ENCODE measurements at regions not wholly inside any gene's neighbourhood (a gene's known extent, or its start where the extent isn't known, plus 50 kb on each side); places are given as distances from the start of the nearest gene placed in this dataset.

DNA sequence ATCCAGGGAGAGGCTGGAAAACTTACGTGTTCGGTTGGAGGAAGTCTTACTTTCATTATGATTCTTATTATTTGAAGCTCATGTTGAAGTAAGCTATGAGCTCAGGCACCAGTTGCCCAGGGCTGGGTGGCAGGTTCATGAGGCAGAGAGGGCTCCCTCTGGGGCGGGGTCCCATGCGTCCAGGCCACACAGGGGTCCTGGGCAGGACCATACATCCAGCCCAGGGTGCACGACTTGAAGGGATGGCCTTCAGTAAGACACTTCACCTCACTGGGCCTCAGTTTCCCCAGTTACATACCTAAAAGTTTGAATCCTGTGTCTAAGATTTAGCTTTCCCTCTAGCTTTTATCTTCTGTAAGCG lies 107.3 kb upstream of the B3GAT1 start:
- H3K4me1 ChIP-seq (ENCODE audit: insufficient read depth, low read length): 0 out of 2 replicates have a peak, but pooled peaks cover 9% of the 10 kb centered on the region

DNA sequence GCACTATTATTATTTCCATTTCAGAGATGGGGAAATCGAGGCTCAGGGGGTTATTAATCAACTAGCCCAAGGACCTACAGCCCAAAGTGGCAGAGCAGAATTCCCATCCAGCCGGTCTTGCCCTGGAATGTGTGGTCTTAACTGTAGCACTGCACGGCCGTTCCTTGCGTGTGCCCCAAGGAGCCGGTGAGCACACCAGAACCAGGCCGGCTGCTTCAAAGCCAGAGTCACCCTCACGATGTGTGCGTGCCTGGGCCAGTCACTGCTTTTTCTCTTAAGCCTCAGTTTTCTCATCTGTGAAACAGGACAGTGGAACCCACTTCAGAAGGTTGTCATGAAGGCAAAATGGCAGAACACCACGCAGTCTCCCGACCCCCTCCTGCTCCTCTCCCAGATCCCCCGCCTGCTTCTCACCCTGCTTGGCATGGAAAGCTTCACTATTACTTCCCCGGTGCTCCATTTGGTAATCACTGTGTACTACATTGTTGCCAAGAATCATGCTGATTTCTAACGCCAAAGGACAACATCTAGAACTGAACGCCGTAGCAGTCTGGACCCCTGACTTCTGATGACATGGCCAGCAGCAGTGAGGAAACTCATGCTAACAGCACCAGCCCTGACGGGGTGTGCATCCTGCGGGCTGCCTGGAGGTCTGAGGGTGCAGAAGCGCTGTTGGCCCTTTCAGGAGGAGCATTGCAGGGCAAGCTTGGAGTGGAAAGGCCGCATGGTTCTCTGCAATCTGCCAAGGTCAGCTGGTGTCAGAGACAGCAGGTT lies 106.8 kb upstream of the B3GAT1 start:
- H3K4me1 ChIP-seq (ENCODE audit: insufficient read depth, low read length): 0 out of 2 replicates have a peak, but pooled peaks cover 9% of the 10 kb centered on the region
- H3K9me3 ChIP-seq (ENCODE audit: control insufficient read depth, insufficient read depth, low read length): no peaks in the 10 kb centered on the region
- no peak overlapping the region for H3K9ac ChIP-seq (ENCODE audit: low read depth, low read length)

More for the DNA sequence above, 107.3 kb upstream of the B3GAT1 start:
- H3K9ac ChIP-seq (ENCODE audit: low read depth, low read length): no peak overlapping the region
- no peaks in the 10 kb centered on the region for H3K9me3 ChIP-seq (ENCODE audit: control insufficient read depth, insufficient read depth, low read length)
- no peaks in the 10 kb centered on the region for H3K36me3 ChIP-seq (ENCODE audit: insufficient read depth, low read length)

GRCh38 chr11:134517621-134518293 lies 105.7 kb upstream of the B3GAT1 start:
- H3K9me3 ChIP-seq (ENCODE audit: control insufficient read depth, insufficient read depth, low read length): no peaks in the 10 kb centered on the region
- no peak overlapping the region for H3K9ac ChIP-seq (ENCODE audit: low read depth, low read length)
- 0 out of 2 replicates have a peak, but pooled peaks cover 9% of the 10 kb centered on the region for H3K4me1 ChIP-seq (ENCODE audit: insufficient read depth, low read length)
- no peaks in the 10 kb centered on the region for H3K36me3 ChIP-seq (ENCODE audit: insufficient read depth, low read length)

More for the DNA sequence above, 106.8 kb upstream of the B3GAT1 start:
- H3K36me3 ChIP-seq (ENCODE audit: insufficient read depth, low read length): no peaks in the 10 kb centered on the region

DNA sequence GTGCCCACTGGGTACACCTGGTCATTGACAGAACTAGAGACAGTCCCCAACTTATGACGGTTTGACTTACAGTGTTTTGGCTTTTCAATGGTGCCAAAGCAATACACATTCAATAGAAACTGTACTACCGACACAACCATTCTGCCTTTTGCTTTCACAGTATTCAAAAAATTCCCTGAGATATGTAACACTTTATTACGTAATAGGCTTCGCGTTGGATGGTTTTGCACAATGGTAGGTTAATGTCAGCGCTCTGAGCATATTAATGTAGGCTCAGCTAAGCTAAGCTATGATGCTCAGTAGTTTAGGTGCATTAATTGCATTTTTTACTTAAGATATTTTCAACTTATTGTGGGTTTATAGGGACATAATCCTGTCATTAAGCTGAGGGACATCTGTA lies 105.1 kb upstream of the B3GAT1 start:
- no peaks in the 10 kb centered on the region for H3K36me3 ChIP-seq (ENCODE audit: insufficient read depth, low read length)
- no peaks in the 10 kb centered on the region for H3K9me3 ChIP-seq (ENCODE audit: control insufficient read depth, insufficient read depth, low read length)
- H3K9ac ChIP-seq (ENCODE audit: low read depth, low read length): no peak overlapping the region
- H3K4me1 ChIP-seq (ENCODE audit: insufficient read depth, low read length): 0 out of 2 replicates have a peak, but pooled peaks cover 9% of the 10 kb centered on the region

- no peaks in the 10 kb centered on the region for H3K9me3 ChIP-seq (ENCODE audit: control insufficient read depth, insufficient read depth, low read length)
- H3K36me3 ChIP-seq (ENCODE audit: insufficient read depth, low read length): no peaks in the 10 kb centered on the region
- H3K4me1 ChIP-seq (ENCODE audit: insufficient read depth, low read length): 0 out of 2 replicates have a peak, but pooled peaks cover 9% of the 10 kb centered on the region
- no peak overlapping the region for H3K9ac ChIP-seq (ENCODE audit: low read depth, low read length)
Measured at GRCh38 chr11:134516529-134516928, 104.5 kb upstream of the B3GAT1 start.

DNA sequence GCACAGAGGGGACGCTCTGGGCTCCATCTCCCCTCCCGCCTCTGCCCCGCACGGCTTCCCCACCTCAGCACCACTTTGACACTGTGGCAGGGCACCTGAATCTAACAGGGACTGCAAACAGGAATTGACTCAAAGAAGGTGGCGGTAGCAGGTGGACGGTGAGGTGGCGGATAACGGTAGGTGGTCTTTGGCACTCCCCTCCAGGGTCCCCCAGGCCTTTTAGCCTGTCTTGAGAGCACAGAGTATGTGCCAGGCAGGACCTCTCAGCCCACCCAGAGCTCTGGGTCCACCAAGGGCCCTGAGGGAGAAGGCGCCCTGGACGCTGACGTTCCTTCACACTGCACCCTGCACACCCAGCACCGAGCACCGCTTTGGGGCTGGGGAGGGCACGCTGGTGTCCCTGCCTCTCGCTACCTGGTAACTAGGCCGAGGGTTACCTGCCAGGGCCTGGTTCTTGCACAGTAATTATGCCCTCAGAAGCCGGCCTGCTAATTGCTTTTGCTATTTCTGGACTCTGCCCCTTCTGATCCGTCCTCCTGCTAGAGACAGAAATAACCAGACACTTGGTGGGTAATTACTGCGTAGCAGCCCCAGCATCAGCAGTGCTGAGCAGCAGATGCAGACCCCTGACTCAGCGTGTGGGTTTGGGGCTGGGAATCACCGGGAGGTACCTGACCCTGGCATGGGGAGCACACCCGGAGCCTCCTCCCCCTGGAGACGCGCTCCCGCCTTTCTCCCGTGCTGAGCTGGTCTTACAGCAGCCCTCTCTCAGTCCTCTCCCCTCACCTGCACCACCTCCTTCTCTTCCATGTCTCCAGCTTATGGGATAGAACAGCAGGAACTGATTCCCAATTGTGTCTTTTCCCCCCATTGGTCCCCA lies 103.3 kb upstream of the B3GAT1 start:
- H3K9me3 ChIP-seq (ENCODE audit: control insufficient read depth, insufficient read depth, low read length): no peaks in the 10 kb centered on the region
- H3K36me3 ChIP-seq (ENCODE audit: insufficient read depth, low read length): no peaks in the 10 kb centered on the region

DNA sequence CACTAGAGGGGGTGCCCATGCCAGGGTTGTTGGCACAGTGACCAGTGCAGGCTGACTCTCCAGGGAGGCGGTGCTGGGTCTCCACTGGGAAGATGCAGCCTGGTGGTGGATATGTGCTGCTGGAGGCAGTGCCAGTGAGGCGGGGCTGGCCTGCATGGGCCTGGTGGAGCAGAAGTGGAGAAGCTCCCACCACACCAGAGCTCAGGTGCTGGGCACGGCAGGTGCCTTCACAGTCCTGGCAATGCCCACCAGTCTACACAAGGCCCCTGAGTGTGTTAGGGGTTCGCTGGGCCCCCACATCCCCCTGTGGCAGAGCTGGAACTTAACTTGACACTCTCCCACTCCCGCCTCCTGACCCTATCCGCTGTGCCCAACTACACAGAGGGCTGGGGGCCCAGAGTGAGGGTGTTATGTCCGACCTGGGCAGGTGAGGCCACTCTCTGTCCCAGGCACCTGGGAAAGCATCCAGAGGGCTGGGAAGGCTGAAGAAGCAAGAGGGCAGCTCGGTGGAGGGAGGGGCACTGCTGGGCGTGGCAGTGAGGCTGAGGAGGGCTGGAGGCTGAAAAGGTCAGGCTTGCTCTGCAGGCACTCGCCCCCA lies 102.4 kb upstream of the B3GAT1 start:
- no peaks in the 10 kb centered on the region for H3K36me3 ChIP-seq (ENCODE audit: insufficient read depth, low read length)
- H3K9me3 ChIP-seq (ENCODE audit: control insufficient read depth, insufficient read depth, low read length): no peaks in the 10 kb centered on the region
- H3K9ac ChIP-seq (ENCODE audit: low read depth, low read length): no peak overlapping the region
- 0 out of 2 replicates have a peak, but pooled peaks cover 5% of the 10 kb centered on the region for H3K4me1 ChIP-seq (ENCODE audit: insufficient read depth, low read length)

More for the DNA sequence above, 103.3 kb upstream of the B3GAT1 start:
- 0 out of 2 replicates have a peak, but pooled peaks cover 9% of the 10 kb centered on the region for H3K4me1 ChIP-seq (ENCODE audit: insufficient read depth, low read length)
- no peak overlapping the region for H3K9ac ChIP-seq (ENCODE audit: low read depth, low read length)

DNA sequence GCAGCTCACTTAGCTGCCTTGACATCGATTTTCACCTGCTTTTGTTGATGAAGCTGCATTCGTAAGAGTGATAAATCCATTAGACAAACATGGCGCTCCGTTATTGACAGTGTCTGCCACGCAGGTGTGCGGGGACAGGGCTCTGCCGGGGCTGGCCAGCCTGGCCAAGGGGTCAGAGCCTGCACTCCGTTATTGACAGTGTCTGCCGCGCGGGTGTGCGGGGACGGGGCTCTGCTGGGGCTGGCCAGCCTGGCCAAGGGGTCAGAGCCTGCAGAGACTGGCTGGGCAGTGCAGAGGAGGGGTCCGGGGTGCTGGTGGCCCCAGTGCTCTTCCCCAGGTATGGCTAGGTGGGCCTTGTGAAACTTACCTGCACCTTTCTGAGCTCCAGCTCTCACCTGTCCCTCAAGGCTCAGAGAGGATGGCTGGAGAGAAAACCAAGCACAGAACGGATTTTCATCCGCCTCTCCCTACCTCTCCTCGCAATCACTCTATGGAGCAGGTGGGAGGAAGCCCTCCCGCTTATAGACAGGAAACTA lies 101.6 kb upstream of the B3GAT1 start:
- no peak overlapping the region for H3K9ac ChIP-seq (ENCODE audit: low read depth, low read length)
- 0 out of 2 replicates have a peak, but pooled peaks cover 5% of the 10 kb centered on the region for H3K4me1 ChIP-seq (ENCODE audit: insufficient read depth, low read length)
- H3K36me3 ChIP-seq (ENCODE audit: insufficient read depth, low read length): no peaks in the 10 kb centered on the region
- no peaks in the 10 kb centered on the region for H3K9me3 ChIP-seq (ENCODE audit: control insufficient read depth, insufficient read depth, low read length)

DNA sequence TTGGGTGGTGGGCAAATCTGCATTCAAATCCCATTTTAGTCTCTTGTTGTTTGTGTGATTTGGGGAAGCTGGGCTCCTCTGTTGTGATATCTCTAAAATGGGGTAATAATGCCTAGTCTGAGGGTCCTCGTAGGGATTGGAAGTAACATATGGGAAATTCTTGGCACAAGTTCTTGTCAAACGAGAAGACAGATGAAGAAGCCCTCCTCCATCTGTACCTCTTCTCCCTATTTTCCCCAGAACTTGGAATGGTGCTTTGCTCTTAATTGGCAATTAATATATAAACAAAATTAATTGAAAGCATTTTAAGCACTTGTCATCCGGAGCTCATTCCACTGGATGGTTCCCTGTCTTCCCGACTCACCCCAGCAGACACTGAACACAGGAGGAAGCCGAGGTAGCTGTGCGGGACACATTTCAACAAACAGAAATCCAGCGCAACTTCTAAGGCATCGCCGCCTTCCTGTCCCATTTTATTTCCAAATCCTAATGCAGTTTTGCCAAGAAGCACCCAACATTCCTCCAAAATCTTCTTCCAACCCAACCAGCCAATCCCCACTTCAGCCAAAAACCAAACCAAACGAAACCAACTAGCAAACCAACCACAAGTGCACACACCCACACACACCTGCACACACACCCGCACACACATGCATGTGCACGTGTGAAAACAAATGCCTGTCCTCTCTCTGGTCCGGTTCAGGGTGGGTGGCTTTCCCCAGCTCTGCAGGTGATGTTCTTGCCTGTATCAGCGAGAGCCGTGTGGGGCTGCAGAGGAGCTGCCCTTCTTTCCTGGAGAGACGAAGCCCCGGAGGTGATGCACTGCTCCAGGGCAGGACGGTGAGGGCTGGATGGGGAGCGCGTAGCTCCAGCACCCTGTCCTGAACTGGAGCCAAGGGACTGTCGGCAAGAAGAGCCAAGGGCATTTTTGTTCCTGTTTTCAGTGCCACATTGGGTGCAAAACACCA lies 100.8 kb upstream of the B3GAT1 start:
- Histone ChIP-seq H3K36me3 (ENCODE audit: insufficient read depth, low read length) (no peaks in the 10 kb centered on the region), H3K9me3 (ENCODE audit: control insufficient read depth, insufficient read depth, low read length) (no peaks in the 10 kb centered on the region), H3K9ac (ENCODE audit: low read depth, low read length) (no peak overlapping the region), H3K4me1 (ENCODE audit: insufficient read depth, low read length) (0 out of 2 replicates have a peak, but pooled peaks cover 5% of the 10 kb centered on the region)

DNA sequence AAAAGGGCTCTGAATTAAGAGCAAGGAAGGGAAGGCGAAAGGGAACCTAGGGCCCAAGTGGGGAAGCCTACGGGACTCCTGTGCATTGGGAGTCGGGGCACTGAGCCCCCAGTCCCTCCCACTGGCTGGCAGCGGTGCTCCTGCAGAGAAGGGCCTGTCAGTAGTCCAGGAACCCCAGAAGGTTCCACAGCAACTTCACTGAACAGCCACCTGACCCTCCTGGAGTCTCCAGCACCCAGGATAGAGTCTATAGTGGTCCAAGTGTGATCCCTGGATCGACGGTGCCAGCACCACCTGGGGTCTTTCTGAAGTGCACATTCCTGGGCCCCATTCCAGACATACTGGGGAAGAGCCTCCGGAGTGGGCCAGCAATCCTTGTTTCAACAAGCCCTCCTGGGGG lies 100.0 kb upstream of the B3GAT1 start:
- Histone ChIP-seq H3K9me3 (ENCODE audit: control insufficient read depth, insufficient read depth, low read length) (no peaks in the 10 kb centered on the region), H3K9ac (ENCODE audit: low read depth, low read length) (no peak overlapping the region), H3K36me3 (ENCODE audit: insufficient read depth, low read length) (no peaks in the 10 kb centered on the region), H3K4me1 (ENCODE audit: insufficient read depth, low read length) (0 out of 2 replicates have a peak, but pooled peaks cover 5% of the 10 kb centered on the region)

DNA sequence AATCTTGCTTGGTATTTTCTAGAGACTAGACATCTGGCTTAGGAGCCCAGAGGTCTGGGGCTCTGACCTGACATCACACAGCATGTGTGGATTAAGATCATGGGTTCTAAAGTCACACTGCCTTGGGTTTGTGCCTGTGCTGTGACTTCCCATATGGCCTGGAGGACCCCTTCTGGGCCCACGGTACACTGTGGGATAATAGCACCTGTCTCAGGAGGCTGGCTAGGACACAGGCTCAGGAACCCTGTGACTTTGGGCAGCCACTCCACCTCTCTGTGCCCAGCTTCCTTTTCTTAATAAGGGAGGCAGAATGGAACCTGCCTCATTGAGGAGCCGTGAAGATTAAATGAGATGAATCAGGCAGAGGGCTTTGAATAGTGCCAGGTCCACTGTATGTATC lies 99.2 kb upstream of the B3GAT1 start:
- Histone ChIP-seq H3K9me3 (ENCODE audit: control insufficient read depth, insufficient read depth, low read length) (no peaks in the 10 kb centered on the region), H3K4me1 (ENCODE audit: insufficient read depth, low read length) (0 out of 2 replicates have a peak, but pooled peaks cover 1% of the 10 kb centered on the region), H3K36me3 (ENCODE audit: insufficient read depth, low read length) (no peaks in the 10 kb centered on the region), H3K9ac (ENCODE audit: low read depth, low read length) (no peak overlapping the region)

GRCh38 chr11:134510233-134511040 lies 98.4 kb upstream of the B3GAT1 start:
- H3K36me3 ChIP-seq (ENCODE audit: insufficient read depth, low read length): no peaks in the 10 kb centered on the region

More at GRCh38 chr11:134510233-134511040, 98.4 kb upstream of the B3GAT1 start:
- Histone ChIP-seq H3K9me3 (ENCODE audit: control insufficient read depth, insufficient read depth, low read length) (no peaks in the 10 kb centered on the region), H3K4me1 (ENCODE audit: insufficient read depth, low read length) (no peaks in the 10 kb centered on the region), H3K9ac (ENCODE audit: low read depth, low read length) (no peak overlapping the region)

Data from ES-I3 (cell line).